HG02763 (cell line): ENCODE measurements at regions not wholly inside any gene's neighbourhood (a gene's known extent, or its start where the extent isn't known, plus 50 kb on each side); places are given as distances from the start of the nearest gene placed in this dataset.

ENCODE experiments used
- ATAC-seq: cut with Tn5 transposase; IDR thresholded peaks from one replicate; pipeline ENCODE4 v1.9.1; 2021; ENCODE audit warnings: mild to moderate bottlenecking, moderate library complexity; ENCODE audit not compliant: unreplicated experiment

GRCh38 chr17:77266891-77267341 lies 126.1 kb downstream of the SEC14L1 start:
- no peak for ATAC-seq

DNA sequence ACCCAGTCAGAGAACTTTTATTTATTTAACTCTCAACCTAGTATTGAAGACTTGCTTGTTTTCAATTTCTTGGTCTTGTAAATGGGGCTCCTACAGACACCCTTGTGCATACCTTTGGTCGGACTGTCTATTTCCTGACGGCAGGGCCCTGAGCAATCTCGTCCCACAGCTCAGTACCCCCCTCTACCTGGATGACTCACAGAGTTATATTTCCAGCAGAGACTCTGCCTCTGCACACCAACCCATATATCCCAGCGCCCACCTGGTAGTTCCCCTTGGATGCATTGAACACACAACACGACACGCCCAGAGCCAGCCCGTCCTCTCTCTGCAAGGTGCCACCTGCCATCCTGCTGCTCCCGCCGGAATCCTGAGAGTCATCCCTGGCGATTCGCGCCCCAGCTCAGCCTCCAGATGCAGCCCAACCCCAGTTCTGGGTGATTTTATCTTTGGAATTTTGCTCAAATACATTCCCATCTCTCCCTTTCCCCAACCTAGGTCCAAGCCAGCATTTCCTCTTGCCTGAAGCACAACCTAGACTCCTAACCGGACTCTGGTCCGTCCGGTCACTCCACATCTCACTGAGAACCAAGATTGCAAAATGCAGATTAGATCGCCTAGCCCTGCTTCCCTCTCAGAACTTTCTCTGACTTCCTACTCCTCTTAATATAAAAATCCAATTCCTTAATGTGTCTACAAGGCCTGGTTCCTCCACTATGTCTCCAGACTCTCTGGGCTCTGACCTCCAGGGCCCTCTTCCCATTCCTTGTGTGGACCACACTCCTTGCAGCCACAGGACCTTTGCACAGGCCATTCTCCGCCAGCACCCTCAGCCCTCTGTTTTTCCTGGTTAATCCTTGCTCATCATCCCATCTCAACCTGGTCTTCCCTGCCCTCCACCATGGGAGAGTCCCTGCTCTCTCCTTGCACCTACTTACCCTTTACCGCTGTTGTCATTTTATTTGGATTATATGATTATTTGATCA lies 129.2 kb downstream of the SEC14L1 start:
- no peak for ATAC-seq

- ATAC-seq: no peak
Observed at GRCh38 chr17:77271411-77271810, 130.6 kb downstream of the SEC14L1 start.

DNA sequence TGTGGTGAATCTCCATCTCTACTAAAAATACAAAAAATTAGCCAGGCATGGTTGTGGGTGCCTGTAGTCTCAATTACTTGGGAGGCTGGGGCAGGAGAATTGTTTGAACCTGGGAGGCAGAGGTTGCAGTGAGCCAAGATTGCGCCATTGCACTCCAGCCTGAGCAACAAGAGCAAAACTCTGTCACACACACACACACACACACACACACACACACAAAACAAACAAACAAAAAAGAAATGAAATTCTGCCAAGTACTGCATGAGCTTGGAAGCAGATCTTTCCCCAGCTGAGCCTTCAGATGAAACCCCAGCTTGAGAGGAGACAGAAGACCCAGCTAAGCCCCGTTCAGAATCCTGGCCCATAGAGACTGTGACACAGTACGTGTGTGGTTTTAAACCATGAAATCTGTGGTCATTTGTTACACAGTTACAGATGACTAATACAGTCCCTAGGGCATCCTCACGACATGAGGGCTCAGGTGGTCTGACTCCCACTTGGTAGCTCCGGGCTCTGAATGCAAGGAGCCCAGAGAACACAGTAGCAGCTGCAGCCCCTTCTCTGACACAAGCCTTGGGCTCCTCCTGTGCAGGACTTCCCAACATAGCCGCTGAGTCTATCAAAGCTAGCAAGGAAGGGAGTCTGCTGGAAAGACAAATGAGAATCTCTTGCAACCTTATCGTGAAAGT lies 132.8 kb downstream of the SEC14L1 start:
- ATAC-seq: no peak

- no peak for ATAC-seq
Observed at GRCh38 chr17:77274096-77274845, 133.5 kb downstream of the SEC14L1 start.

- ATAC-seq: no peak
Observed at GRCh38 chr17:77279448-77280303, 138.9 kb downstream of the SEC14L1 start.

- peak; percentile 16 for ATAC-seq
Observed at GRCh38 chr17:77280304-77281121, 139.7 kb downstream of the SEC14L1 start.

DNA sequence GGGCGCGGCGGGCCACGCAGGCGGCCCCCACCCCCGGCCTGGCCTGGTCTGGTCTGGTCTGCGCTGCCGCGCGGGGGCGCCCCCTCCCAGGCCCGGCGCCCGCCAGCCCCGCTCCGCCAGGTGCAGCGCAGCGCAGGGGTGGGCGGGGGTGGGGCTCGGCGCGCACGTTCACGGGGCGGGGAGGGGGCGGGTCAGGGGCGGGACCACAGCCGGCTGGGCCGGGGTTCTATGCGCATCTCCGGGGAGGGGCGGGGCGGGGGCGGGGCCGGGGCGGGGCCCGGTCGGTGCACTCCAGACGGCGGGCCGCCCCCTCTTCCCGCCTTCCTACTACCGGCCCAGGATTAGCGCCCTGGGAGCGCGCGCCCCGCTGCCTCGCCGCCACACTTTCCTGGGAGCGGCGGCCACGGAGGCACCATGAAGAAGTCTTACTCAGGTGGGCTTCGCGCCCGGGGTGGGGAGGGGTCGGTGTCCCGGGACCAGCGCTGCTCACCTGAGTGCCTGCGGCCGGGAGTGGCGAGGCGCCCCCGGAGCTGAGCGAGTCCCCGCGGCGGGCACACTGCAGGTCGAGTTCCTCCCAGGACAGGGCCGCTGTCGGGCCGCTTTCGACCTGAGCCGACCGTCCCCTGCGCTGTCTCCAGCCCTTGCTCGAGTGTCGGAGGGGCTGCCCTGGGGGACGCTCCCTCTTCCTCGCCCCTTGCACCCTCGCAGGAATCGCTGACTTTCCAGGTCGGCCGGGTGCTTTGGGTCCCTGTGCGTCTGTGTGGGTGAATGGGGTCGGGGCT lies 140.5 kb downstream of the SEC14L1 start:
- peak; percentile 74 for ATAC-seq

- ATAC-seq: no peak
Observed at GRCh38 chr17:77281904-77282367, 141.2 kb downstream of the SEC14L1 start.

- no peak for ATAC-seq
Observed at GRCh38 chr17:77282524-77283515, 142.1 kb downstream of the SEC14L1 start.

DNA sequence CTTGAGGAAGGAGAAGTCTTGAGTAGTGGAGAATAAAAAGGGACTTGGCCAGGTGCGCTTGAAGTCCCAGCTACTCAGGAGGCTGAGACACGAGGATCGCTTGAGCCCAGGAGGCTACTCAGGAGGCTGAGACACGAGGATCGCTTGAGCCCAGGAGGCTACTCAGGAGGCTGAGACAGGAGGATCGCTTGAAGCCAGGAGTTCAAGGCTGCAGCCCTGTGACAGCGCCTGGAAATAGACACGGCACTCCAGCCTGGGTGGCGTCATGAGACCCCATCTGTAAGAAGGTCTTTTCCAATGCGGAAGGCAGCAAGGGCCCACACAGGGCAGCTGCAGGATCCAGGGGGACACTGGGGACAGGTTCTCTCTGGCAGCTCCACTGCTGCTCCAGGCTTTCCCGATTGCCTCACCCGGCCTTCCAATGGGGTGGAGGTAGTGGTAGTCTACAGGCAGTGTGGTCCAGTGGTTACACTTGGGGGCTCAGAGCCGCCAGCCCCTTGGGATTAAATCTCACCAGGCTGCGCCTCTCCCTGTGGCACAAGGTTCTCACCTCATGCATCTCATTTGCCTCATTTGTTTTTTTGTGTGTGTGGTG lies 143.4 kb downstream of the SEC14L1 start:
- ATAC-seq: no peak

- no peak for ATAC-seq
Observed at GRCh38 chr17:77285594-77286390, 145.0 kb downstream of the SEC14L1 start.

- no peak for ATAC-seq
Observed at GRCh38 chr17:77286391-77286640, 145.5 kb downstream of the SEC14L1 start.

- ATAC-seq: no peak
Observed at GRCh38 chr17:77286641-77287431, 146.1 kb downstream of the SEC14L1 start.

GRCh38 chr17:77287432-77288068 lies 146.8 kb downstream of the SEC14L1 start:
- ATAC-seq: no peak
